ENCODE measurements at regions not wholly inside any gene's neighbourhood (a gene's known extent, or its start where the extent isn't known, plus 50 kb on each side); places are given as distances from the start of the nearest gene placed in this dataset.
A peak's percentile ranks its signal among the peaks of the same experiment; 100 is the strongest.
"Not testable (repeated sequence)": the region's sequence is repeated elsewhere in the genome, so short reads cannot be mapped to it uniquely, and the experiment has no call there.

DNA sequence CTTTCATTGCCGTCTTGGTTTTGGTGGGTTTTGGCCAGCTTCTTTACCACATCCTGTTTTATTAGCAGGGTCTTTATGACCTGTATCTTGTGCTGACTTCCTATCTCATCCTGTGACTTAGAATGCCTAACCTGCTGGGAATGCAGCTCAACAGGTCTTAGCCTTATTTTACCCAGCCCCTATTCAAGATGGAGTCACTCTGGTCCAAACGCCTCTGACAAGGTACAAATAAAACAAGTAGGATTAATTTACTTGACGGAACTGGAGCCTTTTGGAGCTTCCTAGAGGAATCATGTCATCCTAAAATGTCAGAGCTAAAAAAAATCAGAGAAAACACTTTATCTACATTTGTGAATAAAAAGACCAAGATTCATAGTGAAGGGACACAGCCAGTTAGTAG, 66.2 kb upstream of the ATXN3L start:
- TF ChIP-seq, protein P1, sequence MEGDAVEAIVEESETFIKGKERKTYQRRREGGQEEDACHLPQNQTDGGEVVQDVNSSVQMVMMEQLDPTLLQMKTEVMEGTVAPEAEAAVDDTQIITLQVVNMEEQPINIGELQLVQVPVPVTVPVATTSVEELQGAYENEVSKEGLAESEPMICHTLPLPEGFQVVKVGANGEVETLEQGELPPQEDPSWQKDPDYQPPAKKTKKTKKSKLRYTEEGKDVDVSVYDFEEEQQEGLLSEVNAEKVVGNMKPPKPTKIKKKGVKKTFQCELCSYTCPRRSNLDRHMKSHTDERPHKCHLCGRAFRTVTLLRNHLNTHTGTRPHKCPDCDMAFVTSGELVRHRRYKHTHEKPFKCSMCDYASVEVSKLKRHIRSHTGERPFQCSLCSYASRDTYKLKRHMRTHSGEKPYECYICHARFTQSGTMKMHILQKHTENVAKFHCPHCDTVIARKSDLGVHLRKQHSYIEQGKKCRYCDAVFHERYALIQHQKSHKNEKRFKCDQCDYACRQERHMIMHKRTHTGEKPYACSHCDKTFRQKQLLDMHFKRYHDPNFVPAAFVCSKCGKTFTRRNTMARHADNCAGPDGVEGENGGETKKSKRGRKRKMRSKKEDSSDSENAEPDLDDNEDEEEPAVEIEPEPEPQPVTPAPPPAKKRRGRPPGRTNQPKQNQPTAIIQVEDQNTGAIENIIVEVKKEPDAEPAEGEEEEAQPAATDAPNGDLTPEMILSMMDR (IDR thresholded peaks at IDR 0.05; ENCODE audit: unreplicated experiment): no peak
- H3K4me1 Mint-ChIP-seq: peaks cover 15% of the 10 kb centered on the region
- no peaks in the 10 kb centered on the region for H3K27me3 Mint-ChIP-seq (ENCODE audit: low read depth)
- H3K9me3 Mint-ChIP-seq: peaks cover 17% of the 10 kb centered on the region
- H3K36me3 Mint-ChIP-seq: no peaks in the 10 kb centered on the region
- no peak overlapping the region for H3K27ac Mint-ChIP-seq
- no peak overlapping the region for H3K4me3 Mint-ChIP-seq
- DNase-seq (ENCODE audit: low spot score in 2 of 2, unreplicated experiment in 2 of 2): no peak

DNA sequence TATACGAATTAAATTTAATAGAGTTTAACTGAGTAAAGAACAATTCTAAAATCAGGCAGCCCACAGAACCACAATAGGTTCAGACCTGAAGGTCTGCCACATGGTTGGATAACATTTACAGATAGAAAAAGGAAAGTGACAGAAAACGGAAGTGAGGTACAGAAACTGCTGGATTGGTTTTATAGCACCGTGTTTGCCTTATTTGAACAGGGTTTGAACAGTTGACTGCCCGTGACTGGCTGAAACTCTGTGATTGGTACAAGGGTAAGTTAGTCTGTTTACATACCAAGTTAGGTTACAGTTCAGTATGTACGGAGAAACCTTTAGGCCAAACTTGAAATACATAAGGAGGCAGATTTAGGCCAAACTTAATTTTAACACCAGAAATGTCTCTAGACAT, 64.1 kb upstream of the ATXN3L start:
- Mint-ChIP-seq H3K4me3 (no peak overlapping the region), H3K9me3 (peaks cover 19% of the 10 kb centered on the region), H3K27ac (no peak overlapping the region), H3K36me3 (no peaks in the 10 kb centered on the region), H3K27me3 (ENCODE audit: low read depth) (no peaks in the 10 kb centered on the region), H3K4me1 (peaks cover 21% of the 10 kb centered on the region)
- TF ChIP-seq, protein P1 (IDR thresholded peaks at IDR 0.05; ENCODE audit: unreplicated experiment): no peak
- no peak for DNase-seq (ENCODE audit: low spot score in 2 of 2, unreplicated experiment in 2 of 2)

DNA sequence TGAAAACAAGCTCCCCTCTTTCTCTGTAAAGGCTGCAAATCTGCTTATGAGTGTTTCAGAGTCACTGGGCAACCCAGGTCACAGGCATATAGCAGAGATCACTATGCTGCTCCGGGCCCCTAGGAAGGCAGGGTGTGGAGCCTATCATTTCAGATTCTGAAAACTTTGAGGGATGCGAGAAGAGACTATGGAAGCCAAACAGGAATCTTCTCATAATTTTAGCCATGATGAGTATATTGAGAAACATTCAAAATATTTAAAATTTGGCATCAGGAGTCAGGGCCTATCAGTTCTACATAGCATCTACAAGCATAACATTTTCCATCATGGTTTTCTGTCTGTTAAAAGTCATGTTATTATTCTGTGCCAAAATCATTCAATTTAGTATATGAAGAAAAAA, 61.7 kb upstream of the ATXN3L start:
- Mint-ChIP-seq H3K4me3 (no peak overlapping the region), H3K9me3 (peaks cover 23% of the 10 kb centered on the region), H3K36me3 (no peaks in the 10 kb centered on the region), H3K4me1 (peaks cover 12% of the 10 kb centered on the region), H3K27me3 (ENCODE audit: low read depth) (no peaks in the 10 kb centered on the region), H3K27ac (no peak overlapping the region)
- DNase-seq (ENCODE audit: low spot score in 2 of 2, unreplicated experiment in 2 of 2): no peak
- TF ChIP-seq, protein P1 (IDR thresholded peaks at IDR 0.05; ENCODE audit: unreplicated experiment): no peak

DNA sequence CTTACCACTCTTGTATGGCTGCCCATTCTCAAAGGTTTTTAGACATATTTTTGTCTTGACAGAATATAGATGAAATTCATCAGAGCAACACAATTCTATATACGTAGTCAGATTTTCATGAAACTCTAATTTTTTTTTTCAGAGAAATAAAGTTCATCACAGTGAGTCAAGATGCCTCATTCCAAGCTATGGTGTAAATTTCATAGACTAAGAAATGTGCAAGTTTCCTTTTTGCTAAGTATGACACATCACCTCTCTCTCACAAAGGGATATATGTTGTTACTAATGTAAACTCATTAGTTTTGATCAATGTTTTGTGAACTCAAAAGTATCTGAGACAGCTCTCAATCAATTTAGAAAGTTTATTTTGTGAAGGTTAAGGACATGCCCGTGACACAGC, 60.4 kb upstream of the ATXN3L start:
- peaks cover 23% of the 10 kb centered on the region for H3K9me3 Mint-ChIP-seq
- no peaks in the 10 kb centered on the region for H3K36me3 Mint-ChIP-seq
- TF ChIP-seq, protein P1 (IDR thresholded peaks at IDR 0.05; ENCODE audit: unreplicated experiment): no peak
- no peaks in the 10 kb centered on the region for H3K27me3 Mint-ChIP-seq (ENCODE audit: low read depth)
- peaks cover 12% of the 10 kb centered on the region for H3K4me1 Mint-ChIP-seq
- H3K27ac Mint-ChIP-seq: peak overlapping the region; percentile 45
- DNase-seq (ENCODE audit: low spot score in 2 of 2, unreplicated experiment in 2 of 2): no peak
- no peak overlapping the region for H3K4me3 Mint-ChIP-seq

DNA sequence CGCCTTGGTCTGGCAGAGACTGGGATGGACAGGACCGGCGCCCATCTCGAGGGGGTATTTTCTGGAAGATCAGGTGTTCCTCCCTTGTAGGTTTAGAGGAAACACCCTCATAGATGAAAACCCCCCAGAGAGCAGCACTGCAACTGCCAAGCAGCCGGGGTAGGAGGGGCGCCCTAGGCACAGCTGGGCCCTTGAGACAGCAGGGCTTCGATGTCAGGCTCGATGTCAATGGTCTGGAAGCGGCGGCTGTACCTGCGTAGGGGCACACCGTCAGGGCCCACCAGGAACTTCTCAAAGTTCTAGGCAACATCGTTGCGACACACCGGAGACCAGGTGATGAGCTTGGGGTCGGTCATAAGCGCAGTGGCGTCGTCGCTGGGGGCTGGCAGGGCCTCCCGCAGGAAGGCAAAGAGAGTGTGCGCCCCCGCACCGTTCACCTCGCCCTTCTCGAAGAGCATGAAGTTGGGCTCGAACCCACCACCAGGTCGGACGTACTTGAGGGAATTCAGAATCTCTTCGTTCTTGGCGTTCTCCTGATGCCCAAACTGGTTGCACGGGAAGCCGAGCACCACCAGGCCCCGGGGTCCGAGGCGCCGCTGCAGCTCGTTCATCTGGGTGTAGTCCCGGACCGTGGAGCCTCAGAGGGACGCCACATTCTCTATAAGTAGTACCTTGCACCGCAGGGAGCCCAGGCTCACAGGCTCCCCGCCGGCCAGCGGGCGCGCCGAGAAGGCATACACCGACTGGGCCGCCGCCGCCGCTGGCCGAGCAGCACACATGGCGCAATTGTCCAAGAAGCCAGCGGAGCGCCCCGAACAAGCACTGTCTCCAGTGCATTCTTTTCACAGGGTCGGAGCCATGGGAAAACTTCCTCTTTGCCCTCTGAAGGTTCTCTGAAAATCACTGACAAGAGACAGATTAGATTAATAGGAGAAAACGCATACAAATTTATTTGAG, 59.0 kb upstream of the ATXN3L start:
- H3K4me1 Mint-ChIP-seq: peaks cover 14% of the 10 kb centered on the region
- H3K4me3 Mint-ChIP-seq; H3K27ac Mint-ChIP-seq; H3K27me3 Mint-ChIP-seq (ENCODE audit: low read depth); H3K36me3 Mint-ChIP-seq; DNase-seq (ENCODE audit: low spot score in 2 of 2, unreplicated experiment in 2 of 2): not testable (repeated sequence)
- peaks cover 23% of the 10 kb centered on the region for H3K9me3 Mint-ChIP-seq

DNA sequence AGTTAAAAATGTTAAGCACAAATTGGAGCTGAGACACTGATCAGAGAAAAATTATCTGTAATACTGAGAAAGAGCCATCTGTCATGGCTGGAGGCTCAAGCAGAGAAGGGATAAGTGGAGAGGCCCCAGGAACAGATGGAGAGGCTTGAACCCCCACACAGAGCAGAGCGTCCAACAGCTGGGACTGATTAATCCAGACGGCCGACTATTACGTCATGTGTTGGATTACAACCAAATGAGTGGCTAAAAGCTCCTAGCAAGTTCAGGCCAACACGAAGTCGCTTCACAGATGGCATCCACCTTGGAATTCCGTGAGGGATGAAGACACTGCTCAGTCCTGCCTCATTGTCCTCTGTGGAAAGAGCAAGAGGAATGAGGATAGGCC, 57.7 kb upstream of the ATXN3L start:
- Mint-ChIP-seq H3K9me3 (peaks cover 31% of the 10 kb centered on the region), H3K4me1 (peaks cover 15% of the 10 kb centered on the region), H3K27ac (peak overlapping the region; percentile 69), H3K27me3 (ENCODE audit: low read depth) (no peaks in the 10 kb centered on the region), H3K36me3 (no peaks in the 10 kb centered on the region), H3K4me3 (no peak overlapping the region)
- no peak for DNase-seq (ENCODE audit: low spot score in 2 of 2, unreplicated experiment in 2 of 2)
- TF ChIP-seq, protein P1 (IDR thresholded peaks at IDR 0.05; ENCODE audit: unreplicated experiment): no peak
